ENCODE measurements at regions not wholly inside any gene's neighbourhood (a gene's known extent, or its start where the extent isn't known, plus 50 kb on each side); places are given as distances from the start of the nearest gene placed in this dataset.

DNA sequence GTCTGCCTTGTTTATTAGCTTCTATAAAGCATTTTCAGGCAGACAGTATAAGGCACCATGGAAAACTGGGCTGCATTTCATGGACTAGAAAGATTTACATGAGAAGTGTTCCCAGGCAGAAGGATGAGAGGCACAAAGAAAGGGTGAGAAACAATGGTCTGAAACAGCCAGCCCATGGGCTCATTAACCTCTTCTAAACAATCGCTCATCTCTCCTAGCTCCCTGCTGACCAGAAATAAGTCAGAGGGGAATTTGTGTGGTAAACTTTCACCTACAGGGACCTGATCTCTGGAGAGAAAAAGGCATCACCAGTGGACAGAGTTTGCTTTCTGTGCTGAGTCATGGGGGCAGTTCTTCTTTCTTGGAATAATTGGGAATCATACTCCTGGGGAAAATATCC lies 51.8 kb upstream of the KIRREL3 start:
- TF ChIP-seq, protein P1, sequence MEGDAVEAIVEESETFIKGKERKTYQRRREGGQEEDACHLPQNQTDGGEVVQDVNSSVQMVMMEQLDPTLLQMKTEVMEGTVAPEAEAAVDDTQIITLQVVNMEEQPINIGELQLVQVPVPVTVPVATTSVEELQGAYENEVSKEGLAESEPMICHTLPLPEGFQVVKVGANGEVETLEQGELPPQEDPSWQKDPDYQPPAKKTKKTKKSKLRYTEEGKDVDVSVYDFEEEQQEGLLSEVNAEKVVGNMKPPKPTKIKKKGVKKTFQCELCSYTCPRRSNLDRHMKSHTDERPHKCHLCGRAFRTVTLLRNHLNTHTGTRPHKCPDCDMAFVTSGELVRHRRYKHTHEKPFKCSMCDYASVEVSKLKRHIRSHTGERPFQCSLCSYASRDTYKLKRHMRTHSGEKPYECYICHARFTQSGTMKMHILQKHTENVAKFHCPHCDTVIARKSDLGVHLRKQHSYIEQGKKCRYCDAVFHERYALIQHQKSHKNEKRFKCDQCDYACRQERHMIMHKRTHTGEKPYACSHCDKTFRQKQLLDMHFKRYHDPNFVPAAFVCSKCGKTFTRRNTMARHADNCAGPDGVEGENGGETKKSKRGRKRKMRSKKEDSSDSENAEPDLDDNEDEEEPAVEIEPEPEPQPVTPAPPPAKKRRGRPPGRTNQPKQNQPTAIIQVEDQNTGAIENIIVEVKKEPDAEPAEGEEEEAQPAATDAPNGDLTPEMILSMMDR (IDR thresholded peaks at IDR 0.05): no peak
- TF ChIP-seq, protein P2, sequence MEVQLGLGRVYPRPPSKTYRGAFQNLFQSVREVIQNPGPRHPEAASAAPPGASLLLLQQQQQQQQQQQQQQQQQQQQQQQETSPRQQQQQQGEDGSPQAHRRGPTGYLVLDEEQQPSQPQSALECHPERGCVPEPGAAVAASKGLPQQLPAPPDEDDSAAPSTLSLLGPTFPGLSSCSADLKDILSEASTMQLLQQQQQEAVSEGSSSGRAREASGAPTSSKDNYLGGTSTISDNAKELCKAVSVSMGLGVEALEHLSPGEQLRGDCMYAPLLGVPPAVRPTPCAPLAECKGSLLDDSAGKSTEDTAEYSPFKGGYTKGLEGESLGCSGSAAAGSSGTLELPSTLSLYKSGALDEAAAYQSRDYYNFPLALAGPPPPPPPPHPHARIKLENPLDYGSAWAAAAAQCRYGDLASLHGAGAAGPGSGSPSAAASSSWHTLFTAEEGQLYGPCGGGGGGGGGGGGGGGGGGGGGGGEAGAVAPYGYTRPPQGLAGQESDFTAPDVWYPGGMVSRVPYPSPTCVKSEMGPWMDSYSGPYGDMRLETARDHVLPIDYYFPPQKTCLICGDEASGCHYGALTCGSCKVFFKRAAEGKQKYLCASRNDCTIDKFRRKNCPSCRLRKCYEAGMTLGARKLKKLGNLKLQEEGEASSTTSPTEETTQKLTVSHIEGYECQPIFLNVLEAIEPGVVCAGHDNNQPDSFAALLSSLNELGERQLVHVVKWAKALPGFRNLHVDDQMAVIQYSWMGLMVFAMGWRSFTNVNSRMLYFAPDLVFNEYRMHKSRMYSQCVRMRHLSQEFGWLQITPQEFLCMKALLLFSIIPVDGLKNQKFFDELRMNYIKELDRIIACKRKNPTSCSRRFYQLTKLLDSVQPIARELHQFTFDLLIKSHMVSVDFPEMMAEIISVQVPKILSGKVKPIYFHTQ (CRISPR knock-in tag; IDR thresholded peaks at IDR 0.05): no peak
- TF ChIP-seq ZNF121 (CRISPR knock-in tag; IDR thresholded peaks at IDR 0.05) (no peak), ZNF263 (CRISPR knock-in tag; IDR thresholded peaks at IDR 0.05; ENCODE audit: low read depth) (no peak), NR3C1 (CRISPR knock-in tag; conservative IDR thresholded peaks at IDR 0.05; ENCODE audit: low read depth) (no peak)
- TF ChIP-seq, protein P3, sequence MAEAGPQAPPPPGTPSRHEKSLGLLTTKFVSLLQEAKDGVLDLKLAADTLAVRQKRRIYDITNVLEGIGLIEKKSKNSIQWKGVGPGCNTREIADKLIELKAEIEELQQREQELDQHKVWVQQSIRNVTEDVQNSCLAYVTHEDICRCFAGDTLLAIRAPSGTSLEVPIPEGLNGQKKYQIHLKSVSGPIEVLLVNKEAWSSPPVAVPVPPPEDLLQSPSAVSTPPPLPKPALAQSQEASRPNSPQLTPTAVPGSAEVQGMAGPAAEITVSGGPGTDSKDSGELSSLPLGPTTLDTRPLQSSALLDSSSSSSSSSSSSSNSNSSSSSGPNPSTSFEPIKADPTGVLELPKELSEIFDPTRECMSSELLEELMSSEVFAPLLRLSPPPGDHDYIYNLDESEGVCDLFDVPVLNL (CRISPR knock-in tag; IDR thresholded peaks at IDR 0.05; ENCODE audit: borderline replicate concordance, low read depth): no peak

Data from WTC11 (cell line).